GM23248 (cell line): ENCODE measurements at regions not wholly inside any gene's neighbourhood (a gene's known extent, or its start where the extent isn't known, plus 50 kb on each side); places are given as distances from the start of the nearest gene placed in this dataset.

Experiments
- EZH2 ChIP-seq: fragments of 200-600 bp; sonication (generic); IDR thresholded peaks from 2 replicates; pipeline ENCODE4 v1.6.1; 2018; ENCODE audit warnings: antibody characterized with exemption, mild to moderate bottlenecking; ENCODE audit not compliant: insufficient read depth, poor library complexity, severe bottlenecking
- EZH2phosphoT487 ChIP-seq: fragments of 200-600 bp; sonication (generic); IDR thresholded peaks from 2 replicates; pipeline ENCODE4 v1.6.1; 2018; ENCODE audit warnings: antibody characterized with exemption, moderate library complexity, mild to moderate bottlenecking, low read depth; ENCODE audit not compliant: insufficient read depth

GRCh38 chr6:71047417-71047816 lies 90.6 kb upstream of the B3GAT2 start:
- no peak for TF ChIP-seq EZH2
- no peak for TF ChIP-seq EZH2phosphoT487
